HL-60 (cell line): ENCODE measurements at regions not wholly inside any gene's neighbourhood (a gene's known extent, or its start where the extent isn't known, plus 50 kb on each side); places are given as distances from the start of the nearest gene placed in this dataset.
"Not testable (repeated sequence)": the region's sequence is repeated elsewhere in the genome, so short reads cannot be mapped to it uniquely, and the experiment has no call there.

Source experiments
- DNase-seq, 2 experiments: peaks; one replicate each; pipeline ENCODE4 v3.0.0-alpha.2; 2010 to 2020; ENCODE audit warnings: low read depth in 1 of 2, low spot score in 1 of 2
- H3K27ac ChIP-seq: fragments of 250-450 bp; sonication (Bioruptor Pico); replicated peaks from 2 replicates; pipeline ENCODE4 v1.5.1; 2020; ENCODE audit warnings: mild to moderate bottlenecking, moderate library complexity
- H3K27me3 ChIP-seq: fragments of 250-450 bp; sonication (Bioruptor Pico); 2 replicates; pipeline ENCODE4 v1.5.1; 2021; ENCODE audit warnings: mild to moderate bottlenecking, moderate library complexity; ENCODE audit not compliant: insufficient read depth, poor library complexity, severe bottlenecking
- H3K4me3 ChIP-seq: replicated peaks from 2 replicates; pipeline ENCODE4 v1.5.1; 2011; ENCODE audit warnings: mild to moderate bottlenecking, control low read depth, low read length; ENCODE audit not compliant: insufficient read depth
- GABPA ChIP-seq: IDR thresholded peaks from 2 replicates; pipeline ENCODE4 v1.6.1; 2012; ENCODE audit warnings: low read depth
- POLR2AphosphoS5 ChIP-seq: IDR thresholded peaks from 2 replicates; pipeline ENCODE4 v1.6.1; 2012; ENCODE audit warnings: low read depth
- REST ChIP-seq: IDR thresholded peaks from 2 replicates; pipeline ENCODE4 v1.6.1; 2012; ENCODE audit warnings: low read depth; ENCODE audit not compliant: insufficient replicate concordance
- SPI1 ChIP-seq: IDR thresholded peaks from 2 replicates; pipeline ENCODE4 v1.6.1; 2012; ENCODE audit warnings: low read depth, mild to moderate bottlenecking, borderline replicate concordance
- TF ChIP-seq, protein P1 (sequence below): IDR thresholded peaks from one replicate; pipeline ENCODE4 v1.5.1; 2011; ENCODE audit warnings: low read length, control low read depth, inconsistent platforms; ENCODE audit not compliant: insufficient read depth

DNA sequence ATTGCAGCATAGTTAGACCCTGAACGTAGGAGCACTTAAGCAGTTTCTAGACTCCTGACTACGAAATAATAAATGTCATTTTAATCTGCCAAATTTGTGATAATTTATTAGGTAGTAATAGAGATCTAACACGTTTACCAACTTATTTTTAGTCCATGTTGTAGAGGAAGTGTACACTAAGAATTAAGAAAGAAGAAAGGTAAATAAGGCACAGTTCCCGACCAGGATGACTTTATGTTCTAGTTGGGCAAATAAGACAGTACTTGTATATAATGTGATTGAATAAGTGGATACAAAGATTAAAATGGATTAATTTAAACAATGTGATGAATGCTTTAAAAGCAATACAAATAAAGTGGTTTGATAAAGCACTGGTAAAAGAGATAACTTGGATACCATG, 1306.2 kb upstream of the PCDH20 start:
- TF ChIP-seq, protein P1, sequence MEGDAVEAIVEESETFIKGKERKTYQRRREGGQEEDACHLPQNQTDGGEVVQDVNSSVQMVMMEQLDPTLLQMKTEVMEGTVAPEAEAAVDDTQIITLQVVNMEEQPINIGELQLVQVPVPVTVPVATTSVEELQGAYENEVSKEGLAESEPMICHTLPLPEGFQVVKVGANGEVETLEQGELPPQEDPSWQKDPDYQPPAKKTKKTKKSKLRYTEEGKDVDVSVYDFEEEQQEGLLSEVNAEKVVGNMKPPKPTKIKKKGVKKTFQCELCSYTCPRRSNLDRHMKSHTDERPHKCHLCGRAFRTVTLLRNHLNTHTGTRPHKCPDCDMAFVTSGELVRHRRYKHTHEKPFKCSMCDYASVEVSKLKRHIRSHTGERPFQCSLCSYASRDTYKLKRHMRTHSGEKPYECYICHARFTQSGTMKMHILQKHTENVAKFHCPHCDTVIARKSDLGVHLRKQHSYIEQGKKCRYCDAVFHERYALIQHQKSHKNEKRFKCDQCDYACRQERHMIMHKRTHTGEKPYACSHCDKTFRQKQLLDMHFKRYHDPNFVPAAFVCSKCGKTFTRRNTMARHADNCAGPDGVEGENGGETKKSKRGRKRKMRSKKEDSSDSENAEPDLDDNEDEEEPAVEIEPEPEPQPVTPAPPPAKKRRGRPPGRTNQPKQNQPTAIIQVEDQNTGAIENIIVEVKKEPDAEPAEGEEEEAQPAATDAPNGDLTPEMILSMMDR: no peak
- no peak for TF ChIP-seq REST
- TF ChIP-seq POLR2AphosphoS5: no peak
- TF ChIP-seq SPI1: no peak
- no peak for TF ChIP-seq GABPA
- no peak for DNase-seq
- Histone ChIP-seq H3K27ac (no peak overlapping the region), H3K27me3 (no peaks in the 10 kb centered on the region), H3K4me3 (no peak overlapping the region)

DNA sequence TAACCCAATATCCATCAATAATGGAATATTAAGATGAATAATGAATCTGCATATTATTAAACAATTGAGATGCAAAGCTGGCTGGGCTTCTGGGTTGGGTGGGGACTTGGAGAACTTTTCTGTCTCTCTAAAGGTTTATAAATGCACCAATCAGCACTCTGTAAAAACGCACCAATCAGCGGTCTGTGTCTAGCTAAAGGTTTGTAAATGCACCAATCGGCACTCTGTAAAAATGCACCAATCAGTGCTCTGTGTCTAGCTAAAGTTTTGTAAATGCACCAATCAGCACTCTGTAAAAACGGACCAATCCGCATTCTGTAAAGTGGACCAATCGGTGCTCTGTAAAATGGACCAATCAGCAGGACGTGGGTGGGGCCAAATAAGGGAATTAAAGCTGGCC, 1296.3 kb upstream of the PCDH20 start:
- H3K27ac ChIP-seq, H3K4me3 ChIP-seq, H3K27me3 ChIP-seq, DNase-seq: not testable (repeated sequence)

GRCh38 chr13:62710787-62711186, 1295.1 kb upstream of the PCDH20 start:
- Histone ChIP-seq H3K27me3 (no peaks in the 10 kb centered on the region), H3K27ac (no peak overlapping the region), H3K4me3 (no peak overlapping the region)
- no peak for DNase-seq
- TF ChIP-seq, protein P1: no peak
- TF ChIP-seq REST: no peak
- TF ChIP-seq POLR2AphosphoS5: no peak
- TF ChIP-seq SPI1: no peak
- TF ChIP-seq GABPA: no peak

DNA sequence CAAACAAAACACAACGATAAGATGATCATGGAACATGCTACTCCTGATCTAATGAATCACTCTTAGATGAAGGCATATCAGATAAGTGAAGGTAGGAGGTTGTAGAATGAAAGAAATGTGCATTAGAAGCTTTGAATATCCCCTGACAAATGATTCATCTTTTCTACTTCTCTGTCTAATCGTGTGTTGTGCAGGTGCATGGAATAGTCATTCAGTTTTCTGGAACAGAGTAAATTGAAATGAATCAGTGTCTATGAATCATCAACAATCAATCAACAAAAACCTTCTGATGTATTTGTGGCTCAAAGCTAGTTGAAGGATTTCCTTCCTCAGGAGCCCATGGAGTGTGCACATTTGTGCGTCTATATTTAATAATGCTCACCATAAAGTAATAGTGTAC, 1290.4 kb upstream of the PCDH20 start:
- no peaks in the 10 kb centered on the region for H3K27me3 ChIP-seq
- H3K27ac ChIP-seq: no peak overlapping the region
- no peak overlapping the region for H3K4me3 ChIP-seq
- no peak for DNase-seq
- no peak for TF ChIP-seq REST
- TF ChIP-seq, protein P1: no peak
- no peak for TF ChIP-seq POLR2AphosphoS5
- no peak for TF ChIP-seq SPI1
- TF ChIP-seq GABPA: no peak
